HG03354 (cell line): ENCODE measurements at regions not wholly inside any gene's neighbourhood (a gene's known extent, or its start where the extent isn't known, plus 50 kb on each side); places are given as distances from the start of the nearest gene placed in this dataset.

Experiments
- ATAC-seq: cut with Tn5 transposase; IDR thresholded peaks from one replicate; pipeline ENCODE4 v1.9.1; 2021; ENCODE audit warnings: mild to moderate bottlenecking; ENCODE audit not compliant: unreplicated experiment, poor library complexity, severe bottlenecking

DNA sequence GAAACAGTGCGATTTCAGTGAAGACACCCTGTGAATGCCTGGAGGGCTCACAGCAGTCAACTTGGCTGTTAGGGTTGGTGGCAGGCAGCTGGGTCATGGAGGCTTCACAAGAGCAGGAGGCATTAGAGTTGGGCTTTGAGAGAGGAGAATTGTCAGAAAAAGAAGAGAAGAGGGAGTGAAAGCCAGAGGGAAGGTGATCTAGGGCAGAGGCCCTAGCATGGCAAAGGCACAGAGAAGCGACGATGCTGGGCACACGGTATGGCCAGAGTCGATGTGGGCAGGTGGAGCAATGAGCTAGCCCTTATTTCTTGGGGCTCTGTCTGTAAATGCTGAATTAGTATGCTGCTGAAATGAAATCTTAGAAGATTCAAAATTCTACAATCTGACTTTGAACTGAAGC, 52.6 kb upstream of the OLFM4 start:
- ATAC-seq, result no peak

DNA sequence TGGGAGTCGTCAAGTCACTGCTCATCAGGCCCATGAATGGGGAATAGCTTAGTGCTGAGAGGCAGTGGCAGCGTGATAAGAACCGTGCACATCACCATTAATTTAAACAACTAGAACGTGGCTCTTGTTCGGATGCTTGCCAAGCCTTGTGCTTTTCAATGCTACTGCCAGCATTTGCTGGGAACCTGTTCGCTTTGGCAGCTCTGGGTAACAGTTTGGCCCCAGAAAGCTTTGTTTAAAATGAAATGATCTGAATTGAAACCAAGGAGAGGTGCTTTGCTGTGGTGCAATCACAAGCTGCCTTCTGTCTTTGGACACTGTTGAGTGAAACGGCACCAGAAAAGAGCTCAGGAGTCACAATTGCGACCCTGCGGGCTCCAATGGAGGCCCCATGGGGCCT, 53.5 kb upstream of the OLFM4 start:
- no peak for ATAC-seq

DNA sequence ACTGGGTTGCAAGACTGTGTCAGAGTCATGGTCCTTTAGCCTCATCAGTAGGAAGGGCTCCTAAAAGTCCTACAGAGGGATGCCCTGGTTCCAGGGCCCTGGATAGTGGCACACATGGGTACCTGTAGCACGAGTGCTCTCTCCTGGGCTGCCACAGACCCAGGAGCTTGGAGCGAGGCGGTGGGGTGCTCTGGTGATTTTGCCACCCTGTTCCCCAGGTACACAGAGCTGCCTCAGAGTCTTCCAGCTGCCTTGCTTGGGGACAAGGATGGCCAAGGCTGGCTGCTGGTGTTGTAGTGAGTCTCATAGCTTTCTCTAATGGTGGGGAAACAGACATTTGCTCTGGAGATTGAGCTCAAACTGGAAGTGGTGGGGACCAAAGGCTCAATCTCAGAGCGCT, 53.9 kb upstream of the OLFM4 start:
- no peak for ATAC-seq

DNA sequence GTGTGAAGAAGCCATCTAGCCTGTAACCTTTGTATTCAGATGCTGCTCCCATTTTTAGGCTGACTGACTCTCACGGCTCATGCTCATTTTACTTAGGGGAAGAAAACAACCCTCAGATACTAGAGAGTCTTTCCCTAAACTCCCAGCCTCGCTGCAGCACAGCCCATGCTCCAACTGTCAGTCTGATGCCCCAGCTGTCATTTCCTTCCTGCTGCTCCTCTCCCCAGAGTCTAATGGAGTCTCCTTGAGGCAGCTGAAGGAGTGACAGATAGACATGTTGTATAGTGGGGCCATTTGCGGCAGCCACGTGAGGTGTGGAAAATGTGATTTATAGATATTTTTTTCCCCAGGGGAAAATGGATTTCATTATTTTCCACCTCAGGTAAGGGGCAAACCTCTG, 59.2 kb upstream of the OLFM4 start:
- no peak for ATAC-seq

DNA sequence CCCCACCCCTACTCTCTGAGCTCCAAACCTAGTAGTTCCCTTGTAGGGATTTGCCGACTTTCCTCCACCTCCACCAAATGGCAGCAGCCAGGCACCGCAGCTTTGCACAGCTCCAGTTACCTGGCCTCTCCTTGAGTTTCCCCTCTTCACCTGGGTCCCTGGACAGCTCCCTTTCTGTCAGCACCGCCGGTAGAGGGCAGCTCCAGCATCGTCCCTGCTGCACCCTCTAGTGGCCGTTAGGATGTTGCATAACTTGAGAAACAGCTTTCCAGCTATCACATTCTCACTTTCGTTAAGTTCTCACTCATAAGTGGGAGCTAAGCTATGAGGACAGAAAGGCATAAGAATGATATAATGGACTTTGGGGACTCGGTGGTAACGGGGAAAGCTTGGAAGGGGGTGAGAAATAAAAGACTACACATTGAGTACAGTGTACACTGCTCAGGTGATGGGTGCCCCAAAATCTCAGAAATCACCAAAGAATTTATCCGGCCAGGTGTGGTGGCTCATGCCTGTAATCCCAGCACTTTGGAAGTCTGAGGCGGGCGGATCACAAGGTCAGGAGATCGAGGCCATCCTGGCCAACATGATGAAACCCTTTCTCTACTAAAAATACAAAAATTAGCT, 60.4 kb upstream of the OLFM4 start:
- ATAC-seq, result peak; percentile 100

DNA sequence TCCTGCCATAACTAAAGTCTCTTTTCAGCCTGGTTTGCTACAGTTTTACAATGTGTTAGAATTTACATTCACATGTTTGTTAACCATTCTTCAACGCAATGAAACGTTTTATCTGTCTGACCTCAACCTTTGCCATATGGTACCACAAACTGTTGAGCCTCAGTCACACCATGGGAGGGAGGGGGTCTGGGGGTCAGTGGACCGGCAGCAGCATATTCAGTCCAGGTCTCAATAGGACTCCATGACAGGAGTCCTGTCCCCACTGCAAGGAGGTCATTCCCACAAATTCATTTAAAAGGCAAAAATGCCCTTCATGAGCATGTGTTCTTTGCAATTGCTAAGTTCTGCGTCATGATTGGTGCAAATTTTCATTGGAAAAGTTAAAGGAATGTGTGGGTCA, 66.6 kb upstream of the OLFM4 start:
- ATAC-seq, result no peak

DNA sequence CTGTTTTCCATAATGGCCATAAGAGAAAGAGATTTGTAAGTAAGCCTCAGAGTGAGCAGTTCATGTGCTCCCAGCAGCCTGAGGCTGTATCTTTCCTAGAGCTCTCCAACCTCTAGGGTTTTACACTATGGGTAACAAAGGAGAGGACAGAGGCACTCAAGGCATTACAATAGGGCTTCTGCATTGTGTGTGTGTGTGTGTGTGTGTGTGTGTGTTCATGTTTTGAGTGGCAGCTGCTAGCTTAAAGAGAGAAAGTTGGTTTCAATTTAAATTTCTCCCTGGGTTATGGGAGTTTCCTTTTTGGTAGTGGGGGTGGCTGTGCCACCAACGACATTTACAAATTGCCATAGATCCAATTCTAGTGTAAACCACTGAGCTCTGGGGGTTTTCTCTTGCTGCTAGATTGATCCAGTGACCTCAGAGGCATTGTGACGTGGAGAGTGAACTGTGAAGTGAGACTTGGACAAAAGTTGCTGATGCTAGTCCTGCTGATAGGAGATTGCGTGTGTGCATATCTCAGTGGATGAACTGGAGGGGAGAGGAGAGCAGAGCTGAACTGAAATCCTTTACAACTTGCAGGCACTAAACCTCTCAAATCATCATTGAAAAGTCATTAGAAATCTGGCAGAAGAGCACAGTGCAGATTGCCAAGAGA, 67.2 kb upstream of the OLFM4 start:
- ATAC-seq, result no peak

DNA sequence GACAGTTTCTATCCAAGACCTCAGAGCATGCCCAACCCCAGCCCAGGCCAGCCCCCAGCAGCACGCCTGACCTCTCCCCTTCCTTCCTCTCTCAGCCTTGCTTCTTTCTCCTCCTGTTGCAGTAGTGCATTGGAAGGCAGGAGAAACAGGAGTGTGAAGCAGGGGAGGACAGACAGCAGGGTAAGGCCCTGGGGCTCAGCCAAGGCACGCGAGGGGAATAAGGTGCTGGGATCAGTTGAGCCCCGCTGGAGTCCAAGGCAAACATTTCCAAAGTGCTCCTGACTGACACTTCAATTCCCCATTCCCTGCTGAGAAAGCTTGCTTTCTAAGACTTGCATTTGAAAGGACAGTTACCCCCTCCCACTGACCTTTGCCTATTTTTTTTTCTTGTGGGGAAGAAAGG, 73.1 kb upstream of the OLFM4 start:
- no peak for ATAC-seq

DNA sequence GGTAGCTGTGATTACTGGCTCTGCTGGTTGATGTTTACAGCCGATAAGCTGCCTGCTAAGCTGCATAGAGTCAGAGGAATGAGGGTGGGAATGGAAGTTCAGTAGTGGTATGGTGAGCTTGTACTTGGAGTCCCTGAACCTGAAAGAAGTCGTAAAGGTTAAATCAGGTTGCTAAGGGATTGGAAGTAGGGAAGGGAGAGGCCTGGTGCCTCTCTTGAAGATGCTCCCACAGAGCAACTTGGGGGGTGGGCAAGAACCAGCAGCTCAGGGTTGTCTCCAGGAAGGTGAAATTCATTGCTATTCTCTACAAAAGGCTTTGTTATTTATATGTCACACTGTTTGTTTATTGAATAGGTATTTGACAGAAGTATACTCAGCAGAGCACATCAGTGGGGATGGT, 73.8 kb upstream of the OLFM4 start:
- ATAC-seq, result no peak

DNA sequence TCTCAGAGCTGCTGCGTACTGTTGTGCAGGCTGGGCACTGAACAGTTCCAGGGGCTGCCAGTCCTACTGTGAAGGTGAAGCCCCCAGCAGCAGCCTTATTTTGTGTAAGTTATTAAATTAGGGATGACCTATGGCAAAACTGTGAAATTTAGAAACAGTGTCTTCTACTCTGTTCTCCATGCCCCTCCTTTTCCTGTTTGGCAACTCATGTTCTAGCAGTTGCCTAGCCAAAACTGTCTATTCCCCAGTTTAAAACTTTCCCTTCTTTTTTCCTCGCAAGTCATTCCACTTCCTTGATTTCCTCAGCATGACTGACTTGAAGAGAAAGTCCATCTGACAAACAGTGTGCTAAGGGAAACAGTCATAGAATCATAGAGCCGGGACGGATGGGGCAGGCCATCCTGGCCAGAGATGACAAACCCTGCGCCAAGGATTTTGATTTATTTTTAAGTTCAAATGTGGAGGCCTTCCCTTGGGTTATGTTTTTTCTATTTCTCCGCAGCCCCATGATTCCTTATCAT, 78.1 kb upstream of the OLFM4 start:
- no peak for ATAC-seq

DNA sequence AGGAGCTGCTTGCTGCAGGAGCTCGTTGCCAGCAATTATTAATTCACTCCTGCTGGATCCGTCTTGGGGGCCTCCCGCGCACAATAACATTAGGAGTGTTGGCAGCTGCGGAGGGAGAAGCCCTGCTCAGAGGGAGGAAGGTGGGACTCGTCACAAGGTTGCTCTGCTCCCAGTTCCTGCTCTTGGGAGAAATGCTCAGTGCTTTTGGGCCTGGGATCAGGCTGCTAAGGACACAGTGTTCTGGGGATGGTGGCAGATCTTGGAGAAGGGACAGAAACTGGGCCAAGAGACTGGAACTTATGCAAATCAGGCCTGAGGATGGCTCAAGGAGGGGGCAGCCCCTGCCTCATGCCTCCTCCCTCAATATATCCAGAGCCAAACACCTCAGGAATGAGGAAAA, 78.9 kb upstream of the OLFM4 start:
- no peak for ATAC-seq

DNA sequence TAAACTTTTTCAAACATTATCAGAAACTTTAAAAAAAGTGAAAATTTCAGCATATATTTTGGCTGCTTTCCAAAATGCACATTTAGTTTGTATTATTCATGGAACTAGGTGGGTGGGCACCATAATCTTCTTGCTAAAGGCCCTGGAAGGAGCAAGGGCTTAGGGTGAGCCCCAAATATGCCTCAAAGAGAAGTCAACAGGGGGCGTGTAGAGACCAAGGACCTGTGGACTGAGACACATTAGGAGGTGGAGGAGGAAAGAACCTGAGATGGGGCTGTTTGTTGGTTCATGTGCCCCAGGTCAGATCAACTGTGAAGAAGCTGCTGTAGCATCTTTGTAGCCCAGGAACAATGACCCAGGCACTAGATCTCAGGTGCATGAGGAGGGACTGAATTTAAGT, 79.6 kb upstream of the OLFM4 start:
- no peak for ATAC-seq

DNA sequence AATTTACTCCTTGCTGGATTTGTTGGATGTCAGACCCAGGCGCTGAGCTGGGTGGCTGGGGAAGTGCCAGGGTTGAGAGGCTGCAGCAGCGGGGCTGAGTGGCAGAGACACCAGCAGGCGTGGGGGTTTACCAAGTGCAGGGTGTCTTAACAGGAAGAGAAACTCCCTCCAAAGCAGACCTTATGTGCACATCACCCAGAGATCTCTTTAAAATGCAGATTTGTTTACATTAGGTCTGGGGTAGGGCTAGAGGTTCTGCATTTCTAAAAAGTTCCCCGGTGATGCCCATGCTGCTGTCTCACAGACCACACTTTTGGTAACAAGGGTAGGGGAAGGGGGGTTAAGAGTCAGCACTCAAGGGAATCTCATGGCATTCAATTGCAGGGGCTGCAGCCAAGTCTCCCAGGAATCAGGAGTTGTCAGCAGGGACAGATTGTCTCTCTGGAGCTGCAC, 80.7 kb upstream of the OLFM4 start:
- ATAC-seq, result no peak

DNA sequence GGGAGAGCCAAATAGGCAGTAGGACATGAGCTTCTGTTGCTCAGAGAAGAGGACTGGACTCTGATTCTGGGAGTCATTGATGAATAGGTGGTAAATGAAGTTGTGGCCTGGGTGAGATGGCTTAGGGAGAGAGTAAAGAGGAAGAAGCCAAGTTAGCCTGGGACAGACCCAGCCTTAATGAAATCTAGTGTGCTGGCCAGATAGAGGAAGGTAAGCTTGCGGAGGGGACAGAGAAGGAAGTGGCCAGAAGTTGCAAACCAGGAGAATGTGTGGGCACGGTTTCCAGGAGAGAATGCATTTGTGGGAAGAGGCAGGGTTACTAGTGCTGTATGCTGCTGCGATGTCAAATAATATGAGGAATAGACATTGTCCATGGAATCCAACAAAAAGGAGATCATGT, 83.3 kb upstream of the OLFM4 start:
- ATAC-seq, result no peak

DNA sequence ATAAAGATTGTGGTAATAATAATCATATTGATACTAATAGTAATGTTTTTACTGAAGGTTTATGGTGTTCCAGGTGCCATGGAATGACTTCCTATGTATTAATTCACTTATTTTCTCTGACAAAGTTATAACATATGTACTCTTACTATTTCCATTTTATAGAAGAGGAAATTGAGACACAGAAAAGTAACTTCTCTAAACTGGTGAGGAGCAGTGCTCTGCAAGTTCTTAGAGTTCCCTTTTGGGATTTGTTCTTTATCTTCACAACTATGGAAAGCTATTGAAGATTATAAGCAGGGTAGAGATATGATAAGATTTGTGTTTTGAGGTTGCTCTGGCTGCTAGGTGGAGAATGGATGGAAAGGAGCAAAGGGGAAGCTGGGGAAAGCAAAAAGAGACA, 83.9 kb upstream of the OLFM4 start:
- no peak for ATAC-seq

DNA sequence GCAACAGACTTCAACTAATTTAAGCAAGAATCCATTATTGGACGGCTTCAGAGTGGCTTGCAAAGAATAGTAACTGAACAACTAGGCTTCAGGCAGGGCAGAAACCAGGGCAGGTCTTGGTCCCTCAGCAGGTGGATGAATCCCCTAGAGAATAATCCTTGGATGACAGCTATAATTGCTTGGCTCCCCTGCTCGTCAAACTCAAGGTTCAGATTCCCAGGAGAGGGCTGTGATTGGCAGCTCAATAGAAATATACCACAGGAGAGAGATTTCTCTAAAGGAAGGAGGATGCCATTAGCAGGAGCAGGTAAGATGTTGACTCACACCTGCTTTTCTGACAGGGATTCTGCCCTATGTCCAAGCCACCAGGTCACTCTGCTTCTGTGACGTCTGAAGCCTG, 89.6 kb upstream of the PCDH8 start:
- no peak for ATAC-seq

DNA sequence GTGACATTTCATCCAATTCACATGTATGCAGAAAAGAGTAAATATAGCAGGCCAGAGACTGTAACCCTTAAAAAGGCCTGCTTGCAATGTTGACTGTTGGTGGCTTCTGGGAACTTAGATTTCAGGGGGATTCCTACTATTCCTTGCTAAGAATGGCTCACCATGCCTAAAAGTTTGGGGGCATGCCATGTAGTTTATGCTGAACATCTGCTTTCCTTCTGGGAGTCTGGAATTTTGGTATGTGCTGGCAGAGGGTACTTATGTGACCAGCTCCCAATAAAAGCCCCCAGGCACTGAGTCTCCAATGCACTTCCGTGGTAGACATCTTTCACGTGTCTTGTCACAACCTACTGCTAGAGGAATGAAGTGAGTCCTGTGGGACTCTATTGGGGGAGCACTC, 88.4 kb upstream of the PCDH8 start:
- no peak for ATAC-seq

DNA sequence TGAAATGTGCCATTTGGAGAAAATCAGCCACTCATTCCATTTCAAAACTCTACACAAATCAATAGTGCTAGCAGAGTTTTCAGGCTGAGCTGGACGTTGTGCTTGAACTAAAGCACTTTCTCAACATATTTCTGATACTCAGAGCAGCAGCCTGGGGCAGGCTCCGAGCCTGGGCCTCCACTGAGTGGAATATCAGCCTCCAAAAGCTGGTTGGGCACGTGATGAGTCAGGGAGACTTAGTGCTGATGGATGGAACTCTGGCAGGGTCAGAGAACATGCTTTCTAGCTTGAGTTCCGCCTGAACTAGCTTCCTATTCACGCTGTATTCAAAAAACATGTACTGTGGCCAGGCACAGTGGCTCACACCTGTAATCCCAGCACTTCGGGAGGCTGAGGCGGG, 85.8 kb upstream of the PCDH8 start:
- no peak for ATAC-seq

DNA sequence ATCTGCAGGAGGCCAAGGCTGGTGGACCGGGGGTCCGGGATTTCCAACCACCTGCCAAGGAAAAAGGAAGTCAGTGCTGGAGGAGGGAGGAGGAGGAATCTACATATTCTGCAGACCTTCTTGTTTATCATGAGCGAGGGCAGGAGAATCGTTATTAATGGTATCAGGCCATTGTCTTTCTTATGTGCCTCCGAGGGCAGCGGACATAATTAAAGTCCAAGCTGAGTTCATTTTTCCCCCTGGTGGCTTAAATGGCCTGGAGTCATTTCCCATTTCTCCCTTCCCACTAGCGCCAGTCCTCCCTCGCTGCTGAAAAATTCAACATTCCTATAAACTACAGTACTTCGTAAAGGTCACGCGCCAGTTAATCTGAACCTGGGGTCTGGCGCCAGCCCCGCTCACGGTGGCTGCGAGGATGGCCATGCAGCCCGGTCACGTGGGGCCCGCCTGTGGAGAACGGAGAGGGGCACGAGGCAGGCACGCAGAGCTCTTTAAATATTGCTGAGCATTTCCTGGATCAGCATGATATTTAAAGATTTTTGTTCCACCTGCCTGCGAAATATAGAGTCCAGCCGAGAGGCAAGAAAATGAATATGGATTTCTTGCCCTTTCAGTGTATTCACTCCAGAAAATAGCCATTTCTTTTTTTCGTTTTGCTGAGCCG, 85.2 kb upstream of the PCDH8 start:
- no peak for ATAC-seq

DNA sequence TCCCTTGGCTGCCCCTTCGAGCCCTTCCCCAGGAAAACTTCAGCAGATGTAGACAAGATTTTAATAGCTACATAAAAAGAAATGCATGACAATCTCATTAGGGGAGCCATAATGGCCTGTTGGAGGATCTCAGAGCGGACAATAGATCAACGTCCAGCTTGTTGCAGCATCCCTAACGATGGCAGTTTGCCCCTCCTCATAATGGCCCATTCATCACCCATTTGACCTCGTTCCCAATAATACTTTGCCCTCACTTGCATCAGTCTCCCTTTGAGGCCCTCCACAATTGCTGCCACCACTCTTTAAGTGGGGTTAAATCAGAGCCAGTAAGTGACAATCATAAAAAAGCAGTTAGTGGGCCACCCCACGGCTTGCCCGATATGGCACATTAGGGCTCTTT, 84.7 kb upstream of the PCDH8 start:
- no peak for ATAC-seq

DNA sequence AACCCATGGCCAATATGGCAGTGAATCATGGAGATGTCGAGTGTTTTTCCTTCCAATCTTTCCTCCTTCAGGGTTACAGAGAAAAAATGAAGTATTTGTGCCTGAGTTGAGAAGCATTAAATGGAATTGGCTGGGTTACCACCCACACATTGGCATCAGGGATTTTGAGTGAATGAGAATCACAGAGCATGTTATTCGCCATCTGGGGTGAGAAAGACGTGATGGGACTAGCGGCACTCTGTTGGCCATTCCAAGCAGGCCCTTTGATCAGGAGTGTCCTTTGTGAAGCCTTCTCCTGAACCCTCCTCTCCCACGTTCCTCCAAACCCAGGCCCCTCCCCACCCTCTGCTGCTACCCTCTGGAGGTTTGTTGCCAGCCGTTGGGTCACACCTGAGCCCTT, 84.2 kb upstream of the PCDH8 start:
- ATAC-seq, result no peak
